ENCODE measurements at regions not wholly inside any gene's neighbourhood (a gene's known extent, or its start where the extent isn't known, plus 50 kb on each side); places are given as distances from the start of the nearest gene placed in this dataset.

DNA sequence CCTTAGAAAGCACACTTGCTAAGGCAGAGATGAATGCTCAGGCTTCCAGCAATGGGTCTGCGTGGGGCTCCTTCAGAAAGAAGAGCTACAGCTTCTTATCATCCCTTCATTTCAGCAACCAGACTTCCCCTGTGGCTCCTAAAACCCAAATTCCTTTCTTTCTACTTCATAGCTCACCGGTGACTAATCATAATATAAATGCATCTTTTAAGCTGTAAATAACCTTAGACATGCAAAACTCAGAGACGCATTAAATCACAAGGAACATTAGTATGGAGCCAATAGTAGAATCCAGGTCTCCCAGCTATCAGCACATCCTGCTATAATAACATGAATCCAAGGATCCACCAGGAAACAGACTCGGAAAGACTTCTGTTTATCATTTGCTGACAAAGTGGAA, 375.6 kb downstream of the COG6 start:
- FAIRE-seq = peak; percentile 58

DNA sequence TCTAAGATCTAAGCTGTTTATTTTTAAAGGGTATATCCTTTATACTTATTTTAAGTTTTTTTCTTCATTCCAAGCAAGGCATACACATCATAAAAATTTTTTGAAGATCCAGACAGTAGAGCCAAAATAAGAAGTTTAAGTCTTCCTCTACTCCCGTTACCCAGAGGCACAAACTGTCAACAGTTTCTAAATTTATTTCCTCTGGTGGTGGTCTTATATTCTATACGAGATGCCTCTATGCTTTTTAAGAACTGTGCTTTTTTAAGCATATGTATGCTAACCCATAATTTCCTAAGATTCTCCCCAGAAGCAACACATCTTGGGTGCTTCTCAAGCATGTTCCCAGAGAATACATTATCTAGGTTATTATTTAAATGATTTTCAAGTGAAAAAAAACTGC, 383.6 kb downstream of the COG6 start:
- H3K4me3 ChIP-seq (ENCODE audit: control insufficient read depth in 2 of 3, extremely low read depth in 1 of 3, insufficient read depth in 2 of 3, low read depth in 1 of 3, low read length in 3 of 3) = no peak overlapping the region
- no peak overlapping the region for H3K4me2 ChIP-seq (ENCODE audit: control insufficient read depth, extremely low read depth, insufficient read depth, low read depth, low read length)
- no peaks in the 10 kb centered on the region for H3K9me1 ChIP-seq (ENCODE audit: control insufficient read depth, extremely low read depth, insufficient read depth, low read length)
- FAIRE-seq (no peak), DNase-seq (ENCODE audit: low read depth, low spot score) (no peak)
- no peaks in the 10 kb centered on the region for H3K36me3 ChIP-seq (ENCODE audit: control insufficient read depth in 2 of 2, extremely low read depth in 1 of 2, insufficient read depth in 2 of 2, low read length in 2 of 2)
- TF ChIP-seq EZH2 (IDR thresholded peaks at IDR 0.05; ENCODE audit: low read length) = no peak
- no peak overlapping the region for H2AFZ ChIP-seq (ENCODE audit: control insufficient read depth, low read length)
- H3K4me1 ChIP-seq (ENCODE audit: control insufficient read depth, extremely low read depth, insufficient read depth, low read length) = no peaks in the 10 kb centered on the region
- no peaks in the 10 kb centered on the region for H3K9me3 ChIP-seq (ENCODE audit: control insufficient read depth, low read depth, low read length)
- H3K27ac ChIP-seq (ENCODE audit: control insufficient read depth, insufficient read depth, low read length) = no peak overlapping the region
- no peak overlapping the region for H3K9ac ChIP-seq (ENCODE audit: control insufficient read depth, extremely low read depth, insufficient read depth, low read length)
- dilution Hi-C loops (cut with MboI; ENCODE audit: extremely low pct_ligation_motif_present, low sequenced_read_pairs) = no loop called here
- no peaks in the 10 kb centered on the region for H4K20me1 ChIP-seq (ENCODE audit: control insufficient read depth, extremely low read depth, insufficient read depth, low read length)
- H3K79me2 ChIP-seq (ENCODE audit: control insufficient read depth, insufficient read depth, low read length) = no peaks in the 10 kb centered on the region
- no peaks in the 10 kb centered on the region for H3K27me3 ChIP-seq (ENCODE audit: control insufficient read depth, extremely low read depth, insufficient read depth, low read length)

More for the DNA sequence above, 375.6 kb downstream of the COG6 start:
- Histone ChIP-seq H3K9ac (ENCODE audit: control insufficient read depth, extremely low read depth, insufficient read depth, low read length) (no peak overlapping the region), H3K4me3 (ENCODE audit: control insufficient read depth in 2 of 3, extremely low read depth in 1 of 3, insufficient read depth in 2 of 3, low read depth in 1 of 3, low read length in 3 of 3) (no peak overlapping the region), H3K79me2 (ENCODE audit: control insufficient read depth, insufficient read depth, low read length) (no peaks in the 10 kb centered on the region), H2AFZ (ENCODE audit: control insufficient read depth, low read length) (peak overlapping the region; percentile 0), H3K27ac (ENCODE audit: control insufficient read depth, insufficient read depth, low read length) (no peak overlapping the region), H3K36me3 (ENCODE audit: control insufficient read depth in 2 of 2, extremely low read depth in 1 of 2, insufficient read depth in 2 of 2, low read length in 2 of 2) (no peaks in the 10 kb centered on the region), H3K9me1 (ENCODE audit: control insufficient read depth, extremely low read depth, insufficient read depth, low read length) (no peaks in the 10 kb centered on the region), H3K4me1 (ENCODE audit: control insufficient read depth, extremely low read depth, insufficient read depth, low read length) (peaks cover 9% of the 10 kb centered on the region), H4K20me1 (ENCODE audit: control insufficient read depth, extremely low read depth, insufficient read depth, low read length) (no peaks in the 10 kb centered on the region), H3K4me2 (ENCODE audit: control insufficient read depth, extremely low read depth, insufficient read depth, low read depth, low read length) (peak overlapping the region; percentile 22), H3K27me3 (ENCODE audit: control insufficient read depth, extremely low read depth, insufficient read depth, low read length) (no peaks in the 10 kb centered on the region), H3K9me3 (ENCODE audit: control insufficient read depth, low read depth, low read length) (no peaks in the 10 kb centered on the region)
- no peak for DNase-seq (ENCODE audit: low read depth, low spot score)
- no peak for TF ChIP-seq EZH2 (IDR thresholded peaks at IDR 0.05; ENCODE audit: low read length)
- TF ChIP-seq, protein P1, sequence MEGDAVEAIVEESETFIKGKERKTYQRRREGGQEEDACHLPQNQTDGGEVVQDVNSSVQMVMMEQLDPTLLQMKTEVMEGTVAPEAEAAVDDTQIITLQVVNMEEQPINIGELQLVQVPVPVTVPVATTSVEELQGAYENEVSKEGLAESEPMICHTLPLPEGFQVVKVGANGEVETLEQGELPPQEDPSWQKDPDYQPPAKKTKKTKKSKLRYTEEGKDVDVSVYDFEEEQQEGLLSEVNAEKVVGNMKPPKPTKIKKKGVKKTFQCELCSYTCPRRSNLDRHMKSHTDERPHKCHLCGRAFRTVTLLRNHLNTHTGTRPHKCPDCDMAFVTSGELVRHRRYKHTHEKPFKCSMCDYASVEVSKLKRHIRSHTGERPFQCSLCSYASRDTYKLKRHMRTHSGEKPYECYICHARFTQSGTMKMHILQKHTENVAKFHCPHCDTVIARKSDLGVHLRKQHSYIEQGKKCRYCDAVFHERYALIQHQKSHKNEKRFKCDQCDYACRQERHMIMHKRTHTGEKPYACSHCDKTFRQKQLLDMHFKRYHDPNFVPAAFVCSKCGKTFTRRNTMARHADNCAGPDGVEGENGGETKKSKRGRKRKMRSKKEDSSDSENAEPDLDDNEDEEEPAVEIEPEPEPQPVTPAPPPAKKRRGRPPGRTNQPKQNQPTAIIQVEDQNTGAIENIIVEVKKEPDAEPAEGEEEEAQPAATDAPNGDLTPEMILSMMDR (optimal IDR thresholded peaks at IDR 0.05 in 1 of 3, IDR thresholded peaks at IDR 0.05 in 1 of 3, conservative IDR thresholded peaks at IDR 0.05 in 1 of 3; ENCODE audit: extremely low read depth in 1 of 3, insufficient read depth in 2 of 3, low read length in 3 of 3) = no peak
- dilution Hi-C loops (cut with MboI; ENCODE audit: extremely low pct_ligation_motif_present, low sequenced_read_pairs) = no loop called here

DNA sequence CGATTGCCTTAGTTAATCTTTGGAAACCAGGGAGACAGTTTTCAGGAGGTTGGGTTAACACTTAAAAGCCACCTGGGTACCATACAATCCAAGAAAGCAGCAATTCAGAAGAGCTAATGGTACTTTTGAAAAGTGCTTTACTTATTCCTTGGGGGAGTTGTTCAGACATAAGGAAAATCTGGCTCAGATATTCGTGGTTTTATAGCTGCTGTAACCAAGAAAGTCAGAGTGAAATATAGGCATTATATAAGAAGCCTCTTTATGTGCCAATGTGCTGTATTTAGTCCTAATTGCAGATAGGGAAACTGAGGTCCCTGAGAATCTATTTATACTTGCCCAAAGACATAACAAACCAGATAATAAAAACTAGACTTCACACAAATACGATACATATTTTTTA, 387.5 kb downstream of the COG6 start:
- Histone ChIP-seq H3K4me2 (ENCODE audit: control insufficient read depth, extremely low read depth, insufficient read depth, low read depth, low read length) (no peak overlapping the region), H3K27me3 (ENCODE audit: control insufficient read depth, extremely low read depth, insufficient read depth, low read length) (no peaks in the 10 kb centered on the region), H3K79me2 (ENCODE audit: control insufficient read depth, insufficient read depth, low read length) (no peaks in the 10 kb centered on the region), H3K4me1 (ENCODE audit: control insufficient read depth, extremely low read depth, insufficient read depth, low read length) (no peaks in the 10 kb centered on the region), H3K27ac (ENCODE audit: control insufficient read depth, insufficient read depth, low read length) (no peak overlapping the region), H3K4me3 (ENCODE audit: control insufficient read depth in 2 of 3, extremely low read depth in 1 of 3, insufficient read depth in 2 of 3, low read depth in 1 of 3, low read length in 3 of 3) (no peak overlapping the region), H3K9me1 (ENCODE audit: control insufficient read depth, extremely low read depth, insufficient read depth, low read length) (no peaks in the 10 kb centered on the region), H4K20me1 (ENCODE audit: control insufficient read depth, extremely low read depth, insufficient read depth, low read length) (no peaks in the 10 kb centered on the region), H2AFZ (ENCODE audit: control insufficient read depth, low read length) (no peak overlapping the region), H3K36me3 (ENCODE audit: control insufficient read depth in 2 of 2, extremely low read depth in 1 of 2, insufficient read depth in 2 of 2, low read length in 2 of 2) (no peaks in the 10 kb centered on the region), H3K9ac (ENCODE audit: control insufficient read depth, extremely low read depth, insufficient read depth, low read length) (no peak overlapping the region), H3K9me3 (ENCODE audit: control insufficient read depth, low read depth, low read length) (no peaks in the 10 kb centered on the region)
- FAIRE-seq = no peak
- dilution Hi-C loops (cut with MboI; ENCODE audit: extremely low pct_ligation_motif_present, low sequenced_read_pairs) = no loop called here
- DNase-seq (ENCODE audit: low read depth, low spot score) = no peak
- TF ChIP-seq, protein P1 (optimal IDR thresholded peaks at IDR 0.05 in 1 of 3, IDR thresholded peaks at IDR 0.05 in 1 of 3, conservative IDR thresholded peaks at IDR 0.05 in 1 of 3; ENCODE audit: extremely low read depth in 1 of 3, insufficient read depth in 2 of 3, low read length in 3 of 3) = no peak
- no peak for TF ChIP-seq EZH2 (IDR thresholded peaks at IDR 0.05; ENCODE audit: low read length)

Data from keratinocyte (primary cell).